NCI-H128 (cell line): ENCODE measurements at regions not wholly inside any gene's neighbourhood (a gene's known extent, or its start where the extent isn't known, plus 50 kb on each side); places are given as distances from the start of the nearest gene placed in this dataset.

Source experiments
- DNase-seq: peaks from one replicate; lab custom pipeline; 2025; ENCODE audit not compliant: unreplicated experiment; lab: John Stamatoyannopoulos, UW

- no peak for DNase-seq
Measured at GRCh38 chr18:41553716-41554115, 401.3 kb upstream of the PIK3C3 start.

GRCh38 chr18:41548521-41549260 lies 406.3 kb upstream of the PIK3C3 start:
- DNase-seq = no peak

GRCh38 chr18:41545091-41545888 lies 409.7 kb upstream of the PIK3C3 start:
- DNase-seq = no peak

- no peak for DNase-seq
Measured at GRCh38 chr18:41543815-41544214, 411.2 kb upstream of the PIK3C3 start.

- no peak for DNase-seq
Measured at GRCh38 chr18:41540237-41540871, 414.7 kb upstream of the PIK3C3 start.

- no peak for DNase-seq
Measured at GRCh38 chr18:41538751-41539150, 416.3 kb upstream of the PIK3C3 start.

GRCh38 chr18:41537666-41538065 lies 417.4 kb upstream of the PIK3C3 start:
- no peak for DNase-seq

- DNase-seq = no peak
Measured at GRCh38 chr18:41532344-41533086, 422.5 kb upstream of the PIK3C3 start.

GRCh38 chr18:41530970-41531369 lies 424.1 kb upstream of the PIK3C3 start:
- DNase-seq = no peak

GRCh38 chr18:41529093-41529492 lies 425.9 kb upstream of the PIK3C3 start:
- DNase-seq = no peak

GRCh38 chr18:41526054-41526453 lies 429.0 kb upstream of the PIK3C3 start:
- DNase-seq = no peak

- DNase-seq = no peak
Measured at GRCh38 chr18:41524674-41525470, 430.2 kb upstream of the PIK3C3 start.

GRCh38 chr18:41517142-41517541 lies 437.9 kb upstream of the PIK3C3 start:
- DNase-seq = no peak

- DNase-seq = no peak
Measured at GRCh38 chr18:41513438-41513837, 441.6 kb upstream of the PIK3C3 start.

- no peak for DNase-seq
Measured at GRCh38 chr18:41504316-41504715, 450.7 kb upstream of the PIK3C3 start.

GRCh38 chr18:41501848-41502247 lies 453.2 kb upstream of the PIK3C3 start:
- DNase-seq = no peak

- DNase-seq = no peak
Measured at GRCh38 chr18:41499345-41499744, 455.7 kb upstream of the PIK3C3 start.

GRCh38 chr18:41490861-41491260 lies 464.2 kb upstream of the PIK3C3 start:
- no peak for DNase-seq

GRCh38 chr18:41486575-41486974 lies 468.5 kb upstream of the PIK3C3 start:
- DNase-seq = no peak

GRCh38 chr18:41484069-41484468 lies 471.0 kb upstream of the PIK3C3 start:
- DNase-seq = no peak
